GM18499 (cell line): ENCODE measurements at regions not wholly inside any gene's neighbourhood (a gene's known extent, or its start where the extent isn't known, plus 50 kb on each side); places are given as distances from the start of the nearest gene placed in this dataset.
A peak's percentile ranks its signal among the peaks of the same experiment; 100 is the strongest.

ENCODE experiments used
- ATAC-seq: cut with Tn5 transposase; IDR thresholded peaks from one replicate; pipeline ENCODE4 v1.9.1; 2021; ENCODE audit warnings: moderate number of reproducible peaks; ENCODE audit not compliant: insufficient read depth, unreplicated experiment

DNA sequence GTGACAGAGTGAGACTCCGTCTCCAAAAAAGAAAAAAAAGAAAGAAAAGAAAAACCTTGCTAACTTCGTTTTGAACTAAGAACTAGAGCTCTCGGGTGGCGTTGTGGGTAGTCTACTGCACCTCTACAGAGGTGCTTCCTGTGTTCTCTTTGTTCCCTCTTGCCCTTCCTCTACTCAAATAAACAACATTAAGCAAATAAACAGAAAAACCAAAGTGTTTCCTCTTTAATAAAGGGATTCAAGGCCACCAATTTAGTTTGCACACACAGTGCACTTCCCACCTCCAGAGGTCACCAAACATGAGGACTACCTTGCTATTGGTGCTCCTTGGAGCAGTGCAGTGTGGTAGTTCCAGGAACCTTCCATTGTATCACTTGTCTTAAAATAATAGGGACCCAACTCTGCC, 354.2 kb upstream of the TBL1XR1 start:
- ATAC-seq = no peak

DNA sequence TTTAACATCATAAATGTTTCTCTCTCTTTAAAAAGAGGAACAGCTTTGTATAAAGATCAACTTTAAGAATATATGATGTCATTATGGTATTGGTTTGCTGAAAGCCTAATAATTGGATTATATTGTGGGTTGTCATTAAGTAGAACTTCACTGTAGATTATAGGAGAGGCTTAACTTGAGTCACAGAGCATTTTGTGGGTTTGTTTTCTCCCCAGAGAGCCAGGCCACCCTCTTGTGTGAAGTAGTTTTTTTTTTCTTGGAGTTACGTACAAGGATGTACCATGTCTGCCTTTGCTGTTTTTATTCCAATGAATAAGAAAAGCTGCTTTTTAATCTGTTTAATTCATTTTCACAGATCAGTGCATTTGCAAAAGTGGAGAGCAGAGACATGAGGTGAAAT, 354.8 kb upstream of the TBL1XR1 start:
- no peak for ATAC-seq

DNA sequence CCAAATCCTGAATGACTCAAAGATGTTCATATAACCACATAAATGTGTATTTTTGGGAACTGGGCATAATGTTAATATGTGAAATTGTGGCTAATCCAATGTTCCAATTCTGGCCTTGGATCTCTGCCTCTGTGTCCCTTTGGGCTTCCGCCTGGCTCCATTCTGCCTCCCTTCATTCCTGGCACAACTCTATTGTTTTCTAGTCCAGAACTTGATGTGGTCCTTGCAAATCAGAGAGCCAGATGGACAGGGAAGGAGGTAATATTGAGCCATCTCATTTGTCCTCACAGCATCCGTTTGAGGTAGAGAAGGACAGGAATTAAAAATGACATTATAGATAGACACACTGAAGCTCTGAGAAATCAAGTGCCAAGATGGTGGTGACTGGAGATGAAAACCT, 355.7 kb upstream of the TBL1XR1 start:
- ATAC-seq = no peak

DNA sequence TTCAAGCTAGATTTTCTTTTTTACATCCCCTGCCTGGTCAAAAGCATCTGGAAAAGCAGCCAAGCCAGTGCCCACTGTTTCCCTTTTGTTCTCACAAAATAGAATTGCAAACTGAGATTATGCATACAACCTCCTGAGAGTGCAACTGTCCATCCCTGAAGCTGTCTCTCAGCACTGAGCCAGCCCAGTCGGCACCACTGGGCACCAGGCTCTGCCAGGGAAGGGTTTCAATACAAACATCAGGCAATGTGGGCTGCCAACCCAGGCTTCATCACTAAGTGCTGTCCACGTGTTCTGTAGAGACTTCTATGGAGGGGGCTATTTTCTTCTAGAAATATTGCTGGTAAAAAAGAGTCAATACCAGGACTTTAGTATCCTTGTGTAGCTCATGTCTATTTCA, 356.3 kb upstream of the TBL1XR1 start:
- ATAC-seq = no peak

DNA sequence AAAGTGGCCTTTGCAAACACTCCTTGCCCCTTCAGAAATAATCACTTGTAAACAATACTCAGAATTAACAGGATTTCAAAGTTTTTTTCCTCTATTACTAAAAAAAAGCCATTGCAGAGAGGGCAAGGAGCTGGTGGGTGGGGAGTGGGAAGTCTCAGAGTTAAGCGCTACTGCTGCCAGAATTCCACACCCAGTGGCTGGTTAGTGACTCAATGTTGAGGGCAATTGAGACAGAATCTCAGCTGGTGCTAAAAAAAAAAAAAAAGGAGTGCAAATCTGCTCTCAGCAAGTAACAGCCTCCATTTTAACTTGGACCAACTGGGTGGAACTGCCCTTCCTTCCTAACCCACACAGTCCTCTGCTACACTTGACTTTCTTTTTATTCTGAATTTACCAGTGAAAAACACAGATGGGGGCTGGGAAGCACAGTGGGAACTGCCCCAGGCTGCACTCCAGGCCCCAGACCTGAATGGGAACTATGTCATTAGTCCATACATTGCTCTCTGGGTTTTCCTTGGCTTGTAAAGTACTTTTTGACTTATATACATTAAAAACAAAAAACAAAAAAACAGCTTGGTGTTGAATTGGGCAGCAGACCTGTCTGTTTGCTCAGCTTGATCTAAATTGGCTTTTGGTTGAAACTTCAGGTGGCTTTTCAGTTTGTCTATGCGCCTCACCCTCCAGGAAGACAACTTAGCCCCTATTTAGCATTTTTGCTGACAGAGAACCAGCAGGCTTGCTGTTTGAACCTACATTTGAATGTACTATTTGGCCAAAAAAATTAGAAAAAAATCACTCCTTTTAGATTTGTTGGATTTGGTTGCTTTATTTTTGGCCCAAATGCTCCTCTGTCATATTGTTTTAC, 357.8 kb upstream of the TBL1XR1 start:
- no peak for ATAC-seq

DNA sequence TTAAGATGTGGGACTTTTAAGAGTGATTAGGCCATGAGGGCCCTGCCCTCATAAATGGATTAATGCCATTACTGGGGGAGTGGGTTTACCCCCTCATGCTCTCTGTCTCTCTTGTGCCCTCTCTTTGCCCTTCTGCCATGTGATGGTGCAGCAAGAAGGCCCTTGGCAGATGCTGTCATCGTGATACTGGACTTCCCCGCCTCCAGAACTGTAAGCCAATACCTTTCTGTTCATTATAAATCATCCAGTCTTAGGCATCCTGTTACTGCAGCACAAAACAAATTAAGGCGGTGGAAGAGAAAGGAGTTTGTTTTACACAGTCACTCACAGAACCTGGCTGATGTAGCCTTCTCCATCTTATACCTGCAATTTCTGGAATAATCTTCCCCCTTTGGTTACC, 360.3 kb upstream of the TBL1XR1 start:
- no peak for ATAC-seq

DNA sequence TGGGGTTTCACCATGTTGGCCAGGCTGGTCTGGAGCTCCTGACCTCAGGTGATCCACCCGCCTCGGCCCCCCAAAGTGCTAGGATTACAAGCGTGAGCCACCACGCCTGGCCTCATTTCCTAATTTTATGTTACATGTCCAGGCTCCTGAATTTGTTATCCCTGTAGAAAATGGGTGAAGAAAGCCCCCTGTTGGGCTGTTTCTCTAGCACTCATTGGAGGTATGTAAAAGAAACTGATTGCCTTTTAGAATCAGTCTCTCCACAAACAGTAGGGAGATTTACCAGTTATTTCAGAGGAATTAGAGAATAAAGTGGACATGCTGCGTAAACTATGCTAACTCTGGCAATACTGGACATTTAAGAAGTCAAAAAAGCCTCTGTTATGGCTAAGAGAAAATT, 364.1 kb upstream of the TBL1XR1 start:
- ATAC-seq = no peak

DNA sequence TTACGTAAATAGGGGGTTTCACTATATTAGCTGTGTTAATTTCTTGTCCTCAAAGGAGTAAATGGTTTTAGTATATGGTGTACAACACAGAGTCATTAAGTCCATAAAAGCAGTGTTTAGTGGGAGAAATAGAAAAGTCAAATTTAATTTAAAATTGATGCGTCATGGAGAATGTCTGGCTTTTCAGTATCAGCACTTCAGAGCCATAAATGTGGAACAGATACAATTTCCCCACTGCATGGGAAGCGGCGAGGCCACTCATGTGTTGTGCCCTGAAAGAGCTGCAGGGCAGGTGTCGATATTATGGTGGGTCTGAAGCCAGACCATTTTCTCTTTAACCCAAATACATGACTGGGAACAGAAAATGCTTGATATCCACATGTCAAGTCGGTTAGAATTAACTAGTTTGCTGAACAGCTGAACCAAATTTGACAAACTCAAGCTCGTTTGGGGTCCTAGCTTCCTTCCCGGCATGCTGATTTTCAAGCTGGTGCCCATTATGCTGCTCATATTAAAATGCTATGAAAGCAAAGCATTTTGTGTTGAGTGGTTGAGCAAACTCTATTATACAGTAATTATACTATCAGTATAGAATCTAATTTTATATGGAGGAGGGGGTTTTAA, 364.6 kb upstream of the TBL1XR1 start:
- no peak for ATAC-seq

DNA sequence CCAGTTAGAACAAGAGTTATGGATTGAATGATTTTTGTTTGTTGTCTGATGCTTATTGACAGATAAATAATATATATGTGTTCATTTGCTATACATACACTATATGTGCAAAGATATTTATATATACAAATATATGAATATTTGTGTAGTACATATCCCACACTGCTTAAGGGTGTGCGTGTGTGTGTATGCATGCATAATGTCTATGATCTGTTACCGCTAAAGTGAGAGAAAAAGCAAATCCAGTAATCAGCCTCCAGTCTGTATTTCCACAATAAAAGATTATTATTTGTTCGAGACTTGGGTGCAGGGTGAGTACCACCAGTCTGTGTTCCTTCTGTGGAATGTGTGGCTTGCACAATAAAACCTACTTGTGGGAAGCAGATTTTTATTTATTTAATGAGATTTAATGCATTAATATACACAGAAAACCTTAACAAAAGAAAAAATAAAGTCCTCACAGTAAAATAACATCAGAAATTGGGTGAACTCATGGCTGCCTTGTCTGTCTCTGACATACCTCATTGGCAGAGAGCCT, 366.0 kb upstream of the TBL1XR1 start:
- ATAC-seq = no peak

DNA sequence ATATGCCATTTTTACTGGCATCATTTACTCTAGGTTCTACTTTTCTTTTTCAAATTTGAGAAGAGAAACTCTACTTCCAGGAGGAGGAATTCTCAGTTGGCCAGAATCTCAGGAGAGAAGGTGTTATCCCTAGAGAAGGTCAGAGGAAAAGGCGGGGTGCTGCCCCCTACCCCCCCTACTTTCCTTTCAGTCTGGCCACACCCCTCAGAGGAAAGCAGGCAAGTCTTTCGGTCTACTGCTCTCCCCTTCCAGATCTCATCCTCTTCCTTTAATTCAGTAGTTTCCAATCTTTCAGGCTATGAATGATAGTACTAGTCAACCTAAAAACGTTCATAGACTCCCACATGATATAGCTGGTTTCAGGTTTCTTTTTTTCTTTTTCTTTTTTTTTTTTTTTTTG, 366.5 kb upstream of the TBL1XR1 start:
- ATAC-seq = no peak

DNA sequence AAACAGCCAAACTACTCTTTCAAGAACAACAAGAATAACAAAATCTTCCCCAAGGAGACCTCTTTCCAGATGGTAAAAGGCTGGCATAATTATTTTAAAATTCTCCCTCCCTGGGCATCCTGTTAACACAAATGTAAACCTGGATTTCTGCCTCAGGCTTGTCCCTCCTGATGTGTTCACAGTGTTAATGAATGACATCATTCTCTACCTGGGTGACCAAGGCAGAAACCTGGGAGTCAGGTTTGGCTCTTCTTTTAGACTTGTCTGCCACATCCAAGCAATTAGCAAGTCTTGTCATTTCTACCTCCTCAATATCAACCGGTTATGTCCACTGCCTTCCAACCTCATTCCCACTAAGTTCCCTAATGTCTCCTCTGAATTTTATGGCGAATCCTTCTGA, 368.7 kb upstream of the TBL1XR1 start:
- no peak for ATAC-seq

DNA sequence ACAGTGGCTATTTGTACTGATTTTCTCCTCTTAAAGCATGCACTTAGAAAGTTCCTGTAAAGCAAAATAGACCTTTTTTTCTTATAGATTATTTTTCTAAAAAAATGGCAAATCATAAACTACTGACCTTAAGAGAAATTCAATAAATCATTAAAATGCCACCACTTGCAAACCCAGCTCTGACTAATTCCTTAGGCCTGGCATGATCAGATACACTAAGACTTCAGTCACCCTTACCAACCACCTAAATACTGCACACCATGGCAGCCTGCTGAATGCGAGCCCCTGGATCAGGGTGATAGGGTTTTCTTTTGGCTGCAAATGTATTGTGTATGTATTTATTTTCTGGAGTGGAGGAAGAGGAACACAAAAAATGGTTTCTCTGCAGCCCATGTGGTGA, 370.6 kb upstream of the TBL1XR1 start:
- ATAC-seq = no peak

DNA sequence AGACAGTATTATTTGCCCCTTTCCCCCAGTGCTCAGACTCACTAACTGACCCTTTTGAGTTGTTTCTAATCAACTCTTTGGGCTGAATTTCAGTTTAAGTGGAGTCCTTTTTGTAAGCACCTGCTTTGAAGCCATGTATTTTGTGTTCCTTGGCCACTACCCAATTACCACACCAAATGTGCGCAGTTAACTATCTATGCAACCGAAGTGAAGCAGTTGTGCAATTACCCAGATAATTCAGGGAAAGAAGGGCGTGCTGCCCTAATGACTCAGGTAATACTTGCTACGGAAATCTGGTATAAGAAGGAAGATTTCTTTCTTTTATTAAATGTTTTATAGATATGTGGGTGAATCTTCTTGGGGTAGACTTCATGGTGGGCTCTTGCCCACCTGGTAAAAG, 371.9 kb upstream of the TBL1XR1 start:
- no peak for ATAC-seq

DNA sequence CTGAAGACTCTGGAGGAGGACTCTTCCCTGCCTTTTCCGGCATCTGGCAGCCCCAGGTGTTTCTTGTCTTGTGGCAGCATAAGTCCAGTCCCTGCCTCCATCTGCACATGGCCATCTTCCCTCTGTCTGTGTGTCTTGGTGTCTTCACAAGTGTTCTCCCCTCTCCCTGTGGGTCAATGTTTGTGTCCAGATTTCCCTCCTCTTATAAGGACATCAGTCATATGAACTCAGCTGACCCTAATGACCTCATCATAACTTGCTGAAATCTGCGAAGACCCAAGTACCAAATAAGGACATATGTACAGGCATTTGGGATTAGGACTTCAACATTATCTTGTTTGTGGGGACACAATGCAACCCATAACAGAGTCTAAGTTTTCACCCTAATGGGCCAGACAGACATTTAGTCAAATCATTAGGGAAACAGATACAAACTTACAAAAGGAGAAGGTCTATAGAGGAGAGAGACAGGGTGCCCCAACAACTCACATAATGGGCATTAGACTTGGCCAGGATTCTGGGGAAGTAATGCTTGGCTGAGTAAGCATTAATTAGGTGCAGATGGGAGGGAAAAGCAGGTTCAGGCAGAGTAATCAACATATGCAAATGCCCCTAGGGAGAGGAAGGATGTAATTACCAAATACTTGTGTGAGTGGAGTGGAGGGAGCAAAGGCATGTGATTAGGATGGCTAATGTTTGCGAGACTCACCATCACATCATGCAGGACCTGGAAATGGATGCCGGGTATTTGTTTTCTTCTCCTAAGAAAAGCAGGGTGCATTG, 372.8 kb upstream of the TBL1XR1 start:
- no peak for ATAC-seq

DNA sequence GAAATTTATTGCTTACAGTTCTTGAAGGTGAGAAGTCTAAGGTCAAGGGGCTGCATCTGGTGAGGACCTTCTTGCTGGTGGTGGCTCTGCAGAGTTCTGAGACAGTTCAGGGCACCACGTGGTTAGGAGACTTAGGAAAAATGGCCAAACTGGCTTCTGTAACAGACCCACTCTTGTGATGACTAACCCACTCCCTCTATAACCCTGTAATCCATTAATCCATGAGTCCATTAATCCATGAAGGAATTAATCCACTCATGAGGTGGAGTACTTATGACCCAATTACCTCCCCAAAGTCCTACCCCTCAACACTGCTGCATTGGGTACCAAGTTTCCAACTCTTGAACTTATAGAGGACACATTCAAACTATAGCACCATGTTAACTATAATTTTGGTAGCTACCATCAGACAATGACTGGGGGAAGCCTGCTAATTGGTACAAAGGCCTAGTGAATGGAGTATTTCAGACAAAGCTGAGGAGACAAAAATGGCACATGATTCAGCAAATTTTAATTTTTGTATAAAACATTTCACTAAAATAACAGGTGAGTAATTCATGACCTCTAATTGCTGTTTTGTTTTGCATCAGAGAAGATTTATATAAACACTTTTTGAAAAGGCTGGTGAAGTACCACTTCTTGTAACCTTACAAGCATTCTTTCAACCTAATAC, 374.1 kb upstream of the TBL1XR1 start:
- no peak for ATAC-seq

DNA sequence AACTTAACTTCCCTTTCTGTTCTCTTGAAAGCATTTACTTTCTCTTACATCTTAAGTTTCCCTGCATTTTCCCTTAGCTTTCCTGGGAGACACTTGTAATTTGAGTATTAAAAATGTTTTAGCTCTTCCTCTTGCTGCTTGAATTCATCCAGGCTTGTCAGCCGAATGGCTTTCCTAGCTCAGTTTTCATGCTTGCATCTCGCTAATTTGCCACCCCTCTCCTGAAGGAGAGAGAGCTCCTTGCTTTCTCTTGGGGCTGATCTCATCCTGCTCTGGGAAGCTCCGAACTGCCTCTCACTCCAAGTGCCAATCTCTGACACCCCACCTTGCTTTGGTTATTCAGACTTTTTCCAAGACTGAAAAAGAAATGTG, 374.6 kb upstream of the TBL1XR1 start:
- ATAC-seq = no peak

DNA sequence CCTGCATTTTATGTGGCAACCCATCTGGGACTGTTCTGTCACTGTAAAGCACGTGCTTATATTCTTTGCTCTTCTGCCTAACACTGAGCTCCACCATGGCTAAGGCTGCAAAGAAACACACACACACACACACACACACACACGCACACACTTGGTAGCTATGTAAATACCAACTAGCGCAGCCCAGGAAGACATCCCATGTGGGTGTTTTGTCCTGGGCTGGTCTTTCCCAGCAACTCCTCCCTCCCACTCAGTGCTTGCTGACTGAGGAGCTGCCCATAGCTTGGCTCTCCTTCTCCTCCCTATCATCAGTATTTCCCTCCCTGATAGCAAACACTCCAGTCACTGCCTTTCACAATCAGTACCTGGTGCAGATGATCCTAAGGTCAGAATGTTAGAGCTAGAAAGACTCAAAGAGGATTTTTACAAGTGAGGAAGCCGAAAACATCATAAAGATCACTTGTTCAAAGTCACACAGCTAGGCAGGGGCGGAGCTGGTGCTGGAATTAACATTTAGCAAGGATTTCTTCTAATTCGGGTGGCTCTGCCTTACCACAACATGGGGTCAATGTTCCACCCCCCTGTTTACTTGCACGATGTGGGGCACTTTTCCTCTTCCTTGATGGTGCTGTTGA, 377.1 kb upstream of the TBL1XR1 start:
- ATAC-seq = no peak

DNA sequence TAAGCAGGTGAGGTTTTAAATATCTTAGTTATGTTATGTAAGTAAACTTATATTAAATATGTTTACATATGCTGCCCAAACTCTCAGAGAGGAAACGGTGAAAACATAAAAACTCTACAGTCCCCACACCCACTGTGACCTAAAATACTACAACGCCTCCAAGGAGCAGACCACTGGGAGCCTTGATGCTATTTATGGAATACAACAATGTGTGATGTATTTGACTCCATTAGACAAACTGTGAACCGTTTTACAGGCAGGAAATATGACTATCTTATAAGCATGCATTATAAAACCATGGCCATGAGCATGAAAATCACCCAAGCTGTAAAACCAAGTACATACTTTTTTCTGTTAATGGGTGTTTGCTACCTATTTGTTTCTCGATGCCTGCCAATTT, 379.5 kb upstream of the TBL1XR1 start:
- no peak for ATAC-seq

DNA sequence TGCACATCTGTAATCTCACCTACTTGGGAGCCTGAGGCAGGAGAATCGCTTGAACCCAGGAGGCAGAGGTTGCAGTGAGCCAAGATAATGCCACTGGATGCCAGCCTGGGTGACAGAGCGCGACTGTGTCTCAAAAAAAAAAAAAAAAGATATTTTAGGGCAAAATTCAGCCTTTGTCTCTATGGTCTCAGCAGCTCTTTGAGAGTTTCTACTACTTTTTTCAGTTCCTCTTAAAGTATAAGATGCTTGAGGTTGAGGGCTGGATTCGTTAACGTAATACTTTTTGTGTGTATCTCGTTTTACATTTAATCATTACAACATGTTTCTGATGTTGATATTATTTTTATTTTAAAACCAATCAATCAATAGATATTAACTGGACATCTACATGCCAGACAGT, 381.2 kb upstream of the TBL1XR1 start:
- peak; percentile 55 for ATAC-seq

DNA sequence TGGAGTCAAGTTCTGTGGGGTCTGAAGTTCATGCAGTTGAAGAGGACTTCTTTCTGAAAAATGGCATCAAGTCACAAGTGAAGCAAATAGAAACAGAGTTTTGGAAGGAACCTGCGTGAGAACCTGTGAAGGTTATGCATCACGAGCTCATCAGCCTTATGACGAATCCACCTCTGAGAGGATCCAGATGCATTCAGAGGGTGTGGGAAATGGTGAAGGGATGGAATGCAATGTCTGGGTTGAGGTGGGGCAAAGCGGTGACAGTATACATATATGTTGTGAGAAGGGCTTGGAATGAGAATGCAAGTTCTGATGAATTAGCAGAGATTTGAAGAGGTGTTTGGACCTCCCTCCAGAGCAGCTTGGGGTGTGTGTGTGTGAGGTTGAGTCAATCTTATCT, 382.1 kb upstream of the TBL1XR1 start:
- no peak for ATAC-seq
